Memory B cell (primary cell): ENCODE measurements at regions not wholly inside any gene's neighbourhood (a gene's known extent, or its start where the extent isn't known, plus 50 kb on each side); places are given as distances from the start of the nearest gene placed in this dataset.

Experiments used
- ATAC-seq: fragments of 150-1000 bp; cut with Tn5 transposase; 2 replicates; pipeline ENCODE4 v1.10.0; 2021; ENCODE audit warnings: low read depth, mild to moderate bottlenecking, moderate library complexity
- DNase-seq, 2 donors: peaks; one replicate each; pipeline ENCODE4 v3.0.0; 2022; ENCODE audit warnings: low spot score in 2 of 2
- H3K27ac Mint-ChIP-seq: one replicate; pipeline ENCODE4 v1.8.0; 2022; ENCODE audit warnings: mild to moderate bottlenecking, moderate library complexity, mixed read lengths
- H3K27me3 Mint-ChIP-seq: one replicate; pipeline ENCODE4 v1.8.0; 2022; ENCODE audit warnings: mixed read lengths
- H3K36me3 Mint-ChIP-seq: one replicate; pipeline ENCODE4 v1.8.0; 2022; ENCODE audit warnings: mild to moderate bottlenecking, mixed read lengths
- H3K4me1 Mint-ChIP-seq: one replicate; pipeline ENCODE4 v1.8.0; 2022; ENCODE audit warnings: mixed read lengths
- H3K4me3 Mint-ChIP-seq: one replicate; pipeline ENCODE4 v1.8.0; 2022; ENCODE audit warnings: mild to moderate bottlenecking, moderate library complexity, mixed read lengths
- H3K9me3 Mint-ChIP-seq: one replicate; pipeline ENCODE4 v1.8.0; 2022; ENCODE audit warnings: mixed read lengths

- H3K4me3 Mint-ChIP-seq: no peak overlapping the region
- no peak for DNase-seq
- no peak overlapping the region for H3K27ac Mint-ChIP-seq
- H3K4me1 Mint-ChIP-seq: peaks cover 5% of the 10 kb centered on the region
- H3K27me3 Mint-ChIP-seq: peaks cover 6% of the 10 kb centered on the region
- H3K36me3 Mint-ChIP-seq: no peaks in the 10 kb centered on the region
- ATAC-seq: no peak
- peaks cover 1% of the 10 kb centered on the region for H3K9me3 Mint-ChIP-seq
Measured at GRCh38 chr4:53695540-53696463, 104.5 kb upstream of the LNX1 start.

- H3K27ac Mint-ChIP-seq: no peak overlapping the region
- H3K27me3 Mint-ChIP-seq: peaks cover 11% of the 10 kb centered on the region
- H3K36me3 Mint-ChIP-seq: no peaks in the 10 kb centered on the region
- no peak overlapping the region for H3K4me3 Mint-ChIP-seq
- no peaks in the 10 kb centered on the region for H3K9me3 Mint-ChIP-seq
- no peak for ATAC-seq
- H3K4me1 Mint-ChIP-seq: peaks cover 5% of the 10 kb centered on the region
- DNase-seq: no peak
Measured at GRCh38 chr4:53694666-53695065, 103.4 kb upstream of the LNX1 start.

- Mint-ChIP-seq H3K27ac (no peak overlapping the region), H3K4me1 (peaks cover 8% of the 10 kb centered on the region), H3K36me3 (no peaks in the 10 kb centered on the region), H3K9me3 (no peaks in the 10 kb centered on the region), H3K4me3 (no peak overlapping the region), H3K27me3 (peaks cover 15% of the 10 kb centered on the region)
- ATAC-seq (no peak), DNase-seq (no peak)
Measured at GRCh38 chr4:53693909-53694308, 102.6 kb upstream of the LNX1 start.

GRCh38 chr4:53693408-53693807 is 102.1 kb upstream of the LNX1 start:
- Mint-ChIP-seq H3K4me1 (peaks cover 8% of the 10 kb centered on the region), H3K4me3 (no peak overlapping the region), H3K9me3 (no peaks in the 10 kb centered on the region), H3K36me3 (no peaks in the 10 kb centered on the region), H3K27me3 (peaks cover 15% of the 10 kb centered on the region), H3K27ac (no peak overlapping the region)
- DNase-seq (no peak), ATAC-seq (no peak)

- Mint-ChIP-seq H3K36me3 (no peaks in the 10 kb centered on the region), H3K4me1 (peaks cover 4% of the 10 kb centered on the region), H3K27me3 (peaks cover 15% of the 10 kb centered on the region), H3K27ac (no peak overlapping the region), H3K4me3 (no peak overlapping the region), H3K9me3 (no peaks in the 10 kb centered on the region)
- ATAC-seq: no peak
- DNase-seq: no peak
Measured at GRCh38 chr4:53688186-53688790, 97.0 kb upstream of the LNX1 start.

- Mint-ChIP-seq H3K27ac (no peak overlapping the region), H3K36me3 (no peaks in the 10 kb centered on the region), H3K27me3 (peaks cover 11% of the 10 kb centered on the region), H3K4me1 (peaks cover 4% of the 10 kb centered on the region), H3K4me3 (no peak overlapping the region), H3K9me3 (no peaks in the 10 kb centered on the region)
- DNase-seq (no peak), ATAC-seq (no peak)
Measured at GRCh38 chr4:53686521-53686920, 95.2 kb upstream of the LNX1 start.

GRCh38 chr4:53684136-53685130 is 93.1 kb upstream of the LNX1 start:
- H3K9me3 Mint-ChIP-seq: peaks cover 3% of the 10 kb centered on the region
- no peak overlapping the region for H3K4me3 Mint-ChIP-seq
- peaks cover 3% of the 10 kb centered on the region for H3K27me3 Mint-ChIP-seq
- H3K36me3 Mint-ChIP-seq: peaks cover 2% of the 10 kb centered on the region
- ATAC-seq (no peak), DNase-seq (no peak)
- H3K4me1 Mint-ChIP-seq: peaks cover under 1% of the 10 kb centered on the region
- H3K27ac Mint-ChIP-seq: no peak overlapping the region

GRCh38 chr4:53682908-53683307 is 91.6 kb upstream of the LNX1 start:
- no peak overlapping the region for H3K27ac Mint-ChIP-seq
- H3K27me3 Mint-ChIP-seq: peaks cover 2% of the 10 kb centered on the region
- no peaks in the 10 kb centered on the region for H3K4me1 Mint-ChIP-seq
- peaks cover 3% of the 10 kb centered on the region for H3K9me3 Mint-ChIP-seq
- DNase-seq (no peak), ATAC-seq (no peak)
- H3K36me3 Mint-ChIP-seq: peaks cover 2% of the 10 kb centered on the region
- no peak overlapping the region for H3K4me3 Mint-ChIP-seq

GRCh38 chr4:53682196-53682595 is 90.9 kb upstream of the LNX1 start:
- Mint-ChIP-seq H3K4me1 (no peaks in the 10 kb centered on the region), H3K36me3 (peaks cover 2% of the 10 kb centered on the region), H3K27me3 (peaks cover 2% of the 10 kb centered on the region), H3K9me3 (peaks cover 3% of the 10 kb centered on the region), H3K27ac (no peak overlapping the region), H3K4me3 (no peak overlapping the region)
- ATAC-seq (no peak), DNase-seq (no peak)

GRCh38 chr4:53680598-53680997 is 89.3 kb upstream of the LNX1 start:
- Mint-ChIP-seq H3K27me3 (peaks cover 2% of the 10 kb centered on the region), H3K36me3 (peaks cover 2% of the 10 kb centered on the region), H3K9me3 (peaks cover 3% of the 10 kb centered on the region), H3K4me1 (no peaks in the 10 kb centered on the region), H3K27ac (no peak overlapping the region), H3K4me3 (no peak overlapping the region)
- DNase-seq (no peak), ATAC-seq (no peak)

- Mint-ChIP-seq H3K4me1 (no peaks in the 10 kb centered on the region), H3K27me3 (peaks cover 2% of the 10 kb centered on the region), H3K27ac (no peak overlapping the region), H3K36me3 (peaks cover 2% of the 10 kb centered on the region), H3K9me3 (peaks cover 3% of the 10 kb centered on the region), H3K4me3 (no peak overlapping the region)
- ATAC-seq (no peak), DNase-seq (no peak)
Measured at GRCh38 chr4:53680168-53680567, 88.9 kb upstream of the LNX1 start.

GRCh38 chr4:53676402-53676871 is 85.2 kb upstream of the LNX1 start:
- no peak for ATAC-seq
- Mint-ChIP-seq H3K9me3 (peaks cover 3% of the 10 kb centered on the region), H3K4me3 (no peak overlapping the region), H3K27ac (no peak overlapping the region), H3K27me3 (peaks cover 2% of the 10 kb centered on the region), H3K36me3 (peaks cover 2% of the 10 kb centered on the region), H3K4me1 (no peaks in the 10 kb centered on the region)
- DNase-seq: no peak

GRCh38 chr4:53674903-53675302 is 83.6 kb upstream of the LNX1 start:
- no peak for DNase-seq
- H3K36me3 Mint-ChIP-seq: no peaks in the 10 kb centered on the region

GRCh38 chr4:53672873-53673272 is 81.6 kb upstream of the LNX1 start:
- H3K27ac Mint-ChIP-seq: no peak overlapping the region
- peaks cover 10% of the 10 kb centered on the region for H3K27me3 Mint-ChIP-seq
- ATAC-seq: no peak
- H3K4me1 Mint-ChIP-seq: no peaks in the 10 kb centered on the region
- DNase-seq: no peak
- H3K36me3 Mint-ChIP-seq: peaks cover 2% of the 10 kb centered on the region
- H3K9me3 Mint-ChIP-seq: peaks cover 4% of the 10 kb centered on the region
- no peak overlapping the region for H3K4me3 Mint-ChIP-seq

More at GRCh38 chr4:53674903-53675302, 83.6 kb upstream of the LNX1 start:
- no peak for ATAC-seq
- Mint-ChIP-seq H3K9me3 (no peaks in the 10 kb centered on the region), H3K4me3 (no peak overlapping the region), H3K27ac (no peak overlapping the region), H3K4me1 (no peaks in the 10 kb centered on the region), H3K27me3 (peaks cover 7% of the 10 kb centered on the region)
